NCI-H226 (cell line): ENCODE measurements at regions not wholly inside any gene's neighbourhood (a gene's known extent, or its start where the extent isn't known, plus 50 kb on each side); places are given as distances from the start of the nearest gene placed in this dataset.
A peak's percentile ranks its signal among the peaks of the same experiment; 100 is the strongest.

Source experiments
- DNase-seq: peaks from one replicate; pipeline ENCODE4 v3.0.0-alpha.2; 2015

DNA sequence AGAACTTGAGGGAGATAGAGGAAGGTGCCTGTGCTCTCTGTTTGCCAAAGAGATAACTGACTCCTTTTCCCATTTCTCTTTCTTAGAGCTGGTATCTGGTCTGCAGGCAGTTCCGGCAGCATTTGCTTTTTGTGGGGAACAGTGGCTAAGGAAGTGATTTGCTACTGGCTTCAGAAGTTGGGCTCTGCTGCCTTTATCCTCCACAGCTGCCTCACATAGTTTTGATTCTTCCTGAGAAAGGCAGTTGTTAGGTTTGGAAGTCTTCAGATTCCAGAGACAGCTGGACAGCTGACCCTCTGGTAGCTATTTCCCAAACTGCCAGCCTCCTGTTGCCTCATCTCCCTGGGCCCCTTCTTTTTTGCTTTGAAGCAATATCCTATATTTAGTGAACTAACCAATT, 62.6 kb upstream of the MACF1 start:
- peak; percentile 61 for DNase-seq

DNA sequence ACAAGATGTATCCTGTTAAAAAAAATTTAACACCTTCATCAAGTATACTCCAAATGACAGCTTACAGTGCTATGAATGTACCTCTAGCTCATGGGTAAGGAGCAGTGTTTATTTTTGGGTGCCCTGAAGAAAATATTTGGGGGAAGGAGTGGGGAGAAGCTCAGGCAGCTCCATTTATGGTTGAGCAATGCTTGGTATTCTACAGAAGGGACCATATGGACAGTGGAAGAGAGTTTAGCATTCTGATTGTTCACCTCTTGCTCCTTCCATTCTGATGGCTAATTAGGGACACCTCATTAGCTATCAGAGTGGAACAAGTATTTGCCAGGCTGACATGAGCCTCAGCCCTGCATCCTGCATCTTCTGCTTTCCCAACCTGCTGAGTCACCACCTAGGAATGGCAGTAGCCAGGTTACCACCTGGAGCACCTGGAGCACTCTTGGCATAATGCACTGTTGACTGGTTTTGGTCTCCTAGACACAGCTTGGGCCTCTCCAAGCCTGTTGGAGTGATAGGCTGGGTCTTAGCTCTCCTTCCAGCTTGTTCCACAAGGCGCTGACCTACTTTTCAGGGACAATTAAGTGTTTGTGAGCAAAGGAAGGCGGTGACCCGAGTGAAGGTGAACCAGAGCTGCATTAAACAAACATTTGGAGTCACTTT, 62.0 kb upstream of the MACF1 start:
- peak; percentile 68 for DNase-seq

DNA sequence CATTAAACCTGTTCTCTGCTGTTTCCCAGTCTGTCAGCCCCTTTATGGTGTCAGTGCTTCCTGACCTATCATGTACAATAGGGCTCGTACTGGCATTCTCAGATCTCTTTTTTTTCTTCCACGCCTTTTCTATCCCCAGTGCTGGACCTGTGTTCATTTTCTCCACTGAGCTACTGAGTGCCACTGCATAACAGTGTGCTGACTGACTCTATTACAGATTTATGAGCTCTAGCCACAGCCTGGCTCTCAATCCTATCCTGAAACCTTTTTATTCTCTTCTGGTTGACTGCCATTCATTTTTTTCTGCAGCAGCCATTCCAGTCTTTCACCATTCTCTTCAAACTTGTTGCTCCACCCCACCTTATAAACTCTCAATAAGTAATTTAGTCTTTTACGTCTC, 59.6 kb upstream of the MACF1 start:
- DNase-seq = no peak

DNA sequence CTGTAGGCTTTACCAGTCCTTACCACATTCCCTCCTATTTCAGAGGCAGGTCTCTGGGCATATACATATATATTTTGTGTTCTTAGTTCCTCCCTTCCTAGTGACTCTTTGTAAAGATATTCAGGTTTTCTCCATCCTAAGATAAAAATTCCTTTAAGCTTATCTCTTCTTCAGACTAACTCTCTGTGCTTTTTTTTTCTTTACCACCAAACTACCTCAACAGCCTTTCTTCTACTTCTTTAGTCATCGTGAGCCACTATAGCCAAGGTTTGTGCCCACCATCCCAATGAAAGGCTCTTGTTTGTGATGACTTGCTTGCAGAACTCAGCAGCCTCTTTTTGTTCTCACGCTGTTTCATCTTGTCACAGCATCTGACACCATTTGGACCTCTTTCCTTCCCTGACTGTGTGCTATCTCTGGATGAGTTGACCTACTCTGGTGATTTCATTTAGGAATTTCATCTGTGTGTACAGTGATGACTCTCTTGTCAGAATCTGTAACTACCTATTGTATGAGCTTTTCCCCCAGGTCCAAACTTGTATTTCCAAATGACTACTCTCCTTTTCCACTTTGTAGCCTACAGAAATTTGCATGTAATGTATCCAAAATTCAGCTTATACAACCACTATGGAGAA, 59.0 kb upstream of the MACF1 start:
- peak; percentile 79 for DNase-seq

DNA sequence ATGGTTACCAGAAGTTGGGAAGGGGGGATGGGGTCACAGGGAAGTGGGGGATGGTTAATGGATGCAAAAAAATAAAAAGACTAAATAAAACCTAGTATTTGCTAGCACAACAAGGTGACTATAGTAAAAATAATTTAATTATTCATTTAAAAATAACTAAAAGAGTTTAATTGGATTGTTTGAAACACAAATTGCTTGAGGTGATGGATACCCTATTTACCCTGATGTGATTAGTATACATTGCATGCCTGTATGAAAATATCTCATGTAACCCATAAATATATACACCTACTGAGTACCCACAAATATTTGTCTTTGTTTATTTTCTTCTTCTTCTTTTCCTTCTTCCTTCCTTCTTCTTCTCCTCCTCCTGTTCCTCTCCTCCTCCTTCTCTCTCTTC, 57.8 kb upstream of the MACF1 start:
- DNase-seq = no peak

DNA sequence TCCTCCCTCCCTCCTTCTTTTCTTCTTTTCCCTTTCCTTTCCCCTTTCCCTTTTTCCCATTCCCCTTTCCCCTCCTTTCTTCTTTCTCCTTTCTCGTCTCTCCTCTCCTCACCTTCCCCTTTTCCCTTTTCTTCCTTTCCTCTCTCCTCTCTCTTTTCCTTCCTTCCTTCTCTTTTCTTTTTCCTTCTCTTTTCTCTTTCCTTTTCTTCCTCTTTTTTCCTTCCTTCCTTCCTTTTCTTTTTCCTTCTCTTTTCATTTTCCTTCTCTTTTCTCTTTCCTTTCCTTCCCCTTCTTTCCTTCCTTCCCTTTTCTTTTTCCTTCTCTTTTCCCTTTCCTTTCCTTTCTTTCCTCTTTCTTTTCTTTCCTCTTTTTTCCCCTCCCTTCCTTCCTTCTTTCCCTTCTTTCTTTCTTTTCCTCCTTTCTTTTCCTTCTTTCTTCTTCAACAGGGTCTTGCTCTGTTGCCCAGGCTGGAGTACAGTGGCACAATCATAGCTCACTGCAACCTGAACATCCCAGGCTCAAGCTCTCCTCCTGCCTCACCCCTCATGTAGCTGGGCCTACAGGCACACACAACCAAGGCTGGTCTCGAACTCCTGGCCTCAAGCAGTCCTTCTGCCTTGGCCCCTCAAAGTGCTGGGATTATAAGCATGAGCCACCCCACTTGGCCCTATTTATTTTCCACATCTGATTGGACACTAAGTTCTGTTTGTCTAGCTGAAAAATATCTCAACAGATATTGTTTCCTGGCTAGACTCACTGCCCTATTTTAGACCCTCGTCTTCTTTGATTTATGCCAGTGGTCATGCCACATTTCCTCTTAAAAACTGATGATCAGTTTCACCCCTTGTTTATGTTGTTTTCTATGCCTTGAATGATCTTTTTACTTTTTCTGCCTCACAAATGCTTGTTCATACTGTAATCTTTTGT, 57.1 kb upstream of the MACF1 start:
- no peak for DNase-seq

DNA sequence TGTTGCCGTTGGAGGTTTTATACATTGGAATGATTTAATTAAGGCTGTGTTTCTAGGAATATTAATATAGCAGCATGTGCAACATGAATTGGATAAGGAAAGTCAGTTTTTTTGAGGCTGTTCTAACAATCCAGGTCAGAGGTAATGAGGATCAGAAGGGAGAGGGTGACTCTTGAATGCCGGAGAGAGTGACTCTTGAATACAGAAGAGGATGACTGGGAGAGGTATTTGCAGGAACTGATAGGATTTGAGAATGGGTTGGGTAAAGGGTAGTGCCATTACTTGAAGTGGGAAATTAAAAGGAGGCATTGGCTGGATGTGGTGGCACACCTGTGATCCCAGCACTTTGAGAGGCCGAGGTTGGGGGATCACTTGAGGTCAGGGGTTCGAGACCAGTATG, 55.6 kb upstream of the MACF1 start:
- no peak for DNase-seq

DNA sequence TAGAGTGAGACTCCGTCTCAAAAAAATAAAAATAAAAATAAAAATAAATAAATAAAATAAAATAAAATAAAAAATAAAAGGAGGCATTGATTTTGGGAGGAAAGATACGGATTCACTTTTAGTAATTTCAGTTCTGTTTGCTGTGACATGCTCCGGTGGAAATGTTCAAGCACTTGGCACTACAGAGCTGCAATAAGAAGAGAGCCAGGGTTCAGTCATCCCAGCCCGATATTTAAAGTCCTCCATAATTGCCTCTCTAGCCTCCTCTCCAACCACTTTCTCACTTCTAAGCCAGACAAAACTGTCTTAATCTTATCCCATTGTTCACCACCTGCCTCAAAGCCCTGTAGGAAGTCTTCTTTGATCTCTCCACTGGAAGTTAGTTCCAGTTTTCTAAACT, 55.0 kb upstream of the MACF1 start:
- DNase-seq = no peak

DNA sequence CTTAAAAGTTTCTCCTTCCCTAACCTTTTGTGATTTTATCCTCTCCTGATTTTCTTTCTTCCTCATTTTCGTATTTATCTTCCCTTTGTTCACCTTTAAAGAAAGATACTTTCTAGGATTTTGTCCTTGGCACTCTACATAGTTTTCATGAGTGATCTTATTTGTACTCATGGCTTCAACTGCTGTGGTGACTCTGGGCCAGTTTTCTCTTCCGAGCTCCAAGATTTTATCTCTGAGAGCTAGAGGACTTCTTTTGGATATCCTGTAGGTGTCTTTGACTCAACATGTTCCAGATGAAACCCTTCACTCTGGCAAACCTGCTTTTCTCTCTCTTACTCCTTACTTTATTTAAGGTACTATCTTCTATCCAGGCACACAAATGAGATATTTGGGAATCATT, 53.7 kb upstream of the MACF1 start:
- no peak for DNase-seq

DNA sequence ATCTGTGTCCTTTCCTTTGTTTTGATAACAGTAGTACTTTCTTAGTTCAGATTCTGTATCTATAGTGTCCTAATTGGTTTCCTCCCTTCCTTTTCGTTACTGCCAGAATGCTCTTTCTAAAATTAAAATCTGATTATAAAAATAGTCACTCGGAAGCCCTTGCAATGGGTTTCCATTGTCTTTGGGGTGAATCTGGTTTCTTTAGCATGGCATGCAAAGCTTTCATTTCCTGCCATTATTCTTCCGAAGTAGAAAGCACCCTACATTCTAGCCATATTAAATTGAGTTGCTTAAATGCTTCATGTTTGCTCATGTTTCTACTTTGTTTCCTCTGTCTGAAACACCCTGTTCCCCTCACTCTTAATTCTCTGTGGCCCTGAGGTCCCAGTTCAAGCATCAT, 53.2 kb upstream of the MACF1 start:
- DNase-seq = no peak

DNA sequence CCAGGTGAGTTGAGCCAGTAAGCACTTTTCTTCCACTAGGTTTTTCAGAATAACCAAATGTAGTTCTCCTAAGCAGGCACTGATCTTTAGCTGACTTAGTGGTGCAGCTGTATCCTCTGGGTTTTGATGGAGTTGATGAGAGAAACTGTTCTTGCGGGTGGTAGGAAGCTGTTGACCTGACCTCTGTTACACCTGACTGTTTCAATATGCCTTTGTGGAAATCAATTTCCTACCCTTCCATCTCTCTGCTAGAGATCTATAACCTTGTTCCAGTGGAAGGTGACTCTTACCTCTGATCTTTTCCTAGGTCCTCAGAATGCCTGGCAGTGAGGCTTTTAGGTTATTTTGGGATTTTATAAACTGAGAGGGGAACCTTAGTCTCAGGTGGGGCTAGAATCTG, 51.6 kb upstream of the MACF1 start:
- DNase-seq = no peak

DNA sequence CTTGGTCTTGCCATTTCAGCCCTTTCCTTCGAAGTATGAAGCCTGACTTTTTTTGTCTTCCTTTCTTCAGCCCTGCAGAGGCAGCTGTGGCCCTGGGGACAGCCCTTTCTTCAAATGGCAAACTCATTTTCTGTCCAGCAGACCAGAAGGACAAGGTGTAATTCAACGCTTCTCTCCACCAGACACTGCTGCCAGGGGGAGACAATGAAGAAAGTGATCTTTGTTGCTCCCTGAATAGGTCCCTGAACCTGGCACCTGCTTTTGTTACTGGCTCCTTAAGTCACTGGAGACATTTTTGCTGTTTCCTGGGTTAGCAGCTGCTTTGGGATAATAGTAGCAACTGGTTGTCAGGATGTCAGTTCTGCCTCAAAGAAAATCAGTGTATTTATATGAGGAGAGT, 50.8 kb upstream of the MACF1 start:
- no peak for DNase-seq

DNA sequence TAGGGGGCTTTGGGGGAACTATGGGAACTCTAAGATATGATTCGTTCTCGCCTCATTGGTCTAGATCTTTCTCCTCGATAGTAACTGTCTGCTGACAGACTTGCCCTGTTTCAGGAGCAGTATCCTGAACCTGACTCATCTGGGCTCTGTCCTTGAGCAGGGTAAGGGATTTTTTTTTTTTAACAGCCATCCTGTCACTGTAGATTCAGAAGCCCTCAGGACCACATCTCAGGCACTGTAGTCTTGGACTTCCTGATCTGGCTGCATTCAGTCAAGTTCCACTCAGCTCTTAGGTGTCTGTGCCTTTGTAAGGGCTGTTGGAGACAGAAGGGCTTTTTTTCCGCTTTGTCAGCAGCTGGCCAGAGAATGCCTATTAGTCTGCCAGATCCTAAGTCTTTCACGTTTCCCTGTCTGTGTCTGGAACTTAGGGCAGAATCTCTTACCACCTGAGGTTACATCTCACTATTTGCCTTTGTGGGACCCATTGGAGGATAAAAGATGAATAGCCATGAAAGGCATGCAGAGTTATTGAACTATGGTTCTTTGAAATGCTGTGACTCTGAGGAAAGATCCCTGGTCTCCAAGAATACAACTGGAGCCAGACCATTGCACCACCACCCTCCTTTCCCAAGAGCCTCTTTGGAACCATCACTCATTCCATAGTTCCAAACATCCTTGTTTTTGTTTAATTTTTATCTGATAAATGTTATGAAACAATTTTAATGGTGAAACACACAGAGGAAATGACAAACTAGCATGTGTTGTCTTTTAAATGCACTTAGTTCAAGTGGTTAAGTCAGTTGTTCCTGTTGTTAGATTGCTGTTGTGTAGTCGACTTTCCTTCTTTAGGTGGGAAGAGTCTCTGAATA, 49.7 kb upstream of the MACF1 start:
- DNase-seq = peak; percentile 79
